SK-N-SH (cell line): ENCODE measurements at regions not wholly inside any gene's neighbourhood (a gene's known extent, or its start where the extent isn't known, plus 50 kb on each side); places are given as distances from the start of the nearest gene placed in this dataset.

Source experiments
- CTCF ChIA-PET: fragments of 300-600, 350-600 bp; formaldehyde crosslinking; extraction: SDS; loops from one replicate; lab custom pipeline; 2021; lab: Yijun Ruan, JAX
- POLR2A ChIA-PET: fragments of 350-600 bp; sonication (Branson Sonifier 250); formaldehyde crosslinking; extraction: SDS; loops from one replicate; lab custom pipeline; 2020; ENCODE audit warnings: antibody characterized with exemption, inconsistent platforms; lab: Yijun Ruan, JAX
- DNase-seq: peaks from one replicate; pipeline ENCODE4 v3.0.0; 2012
- H2AFZ ChIP-seq: fragments of 200-600 bp; sonication (generic); 2 replicates; pipeline ENCODE4 v1.8.1; 2016; ENCODE audit warnings: antibody characterized with exemption, mild to moderate bottlenecking, low read depth
- H3F3A ChIP-seq: fragments of 200-600 bp; sonication (generic); replicated peaks from 2 replicates; pipeline ENCODE3; 2016; ENCODE audit warnings: antibody characterized with exemption, mild to moderate bottlenecking; ENCODE audit not compliant: insufficient read depth
- H3K27ac ChIP-seq, 2 experiments: fragments of 200-500 bp in 1 of 2; fragments of 200-600 bp in 1 of 2; sonication (Bioruptor generic) in 1 of 2; sonication (generic), shearing (Covaris generic) in 1 of 2; 2 replicates each; pipeline versions ENCODE4 v1.5.1 to v1.6.1; 2014 to 2016; ENCODE audit warnings: low read depth in 2 of 2, inconsistent platforms in 1 of 2, low read length in 1 of 2, mild to moderate bottlenecking in 1 of 2, mixed read lengths in 1 of 2
- H3K27me3 ChIP-seq: fragments of 200-600 bp; sonication (generic), shearing (Covaris generic); 2 replicates; pipeline ENCODE4 v1.6.1; 2016; ENCODE audit warnings: mixed run types; ENCODE audit not compliant: insufficient read depth
- H3K36me3 ChIP-seq, 2 experiments: fragments of 200-500 bp in 1 of 2; fragments of 200-600 bp in 1 of 2; sonication (Bioruptor generic) in 1 of 2; sonication (generic) in 1 of 2; replicated peaks in 1 of 2; 2 replicates each; pipeline versions ENCODE3 to v1.5.1; 2014 to 2016; ENCODE audit warnings: low read length in 1 of 2, mild to moderate bottlenecking in 1 of 2; ENCODE audit not compliant: insufficient read depth in 2 of 2, control insufficient read depth in 1 of 2
- H3K4me1 ChIP-seq, 2 experiments: fragments of 200-500 bp in 1 of 2; fragments of 200-600 bp in 1 of 2; sonication (Bioruptor generic) in 1 of 2; sonication (generic), shearing (Covaris generic) in 1 of 2; 2 replicates each; pipeline versions ENCODE4 v1.5.1 to v1.6.1; 2014 to 2016; ENCODE audit warnings: low read depth in 1 of 2, low read length in 1 of 2, mixed run types in 1 of 2; ENCODE audit not compliant: insufficient read depth in 2 of 2, control insufficient read depth in 1 of 2
- H3K4me2 ChIP-seq: fragments of 200-600 bp; sonication (generic), shearing (Covaris generic); 2 replicates; pipeline ENCODE4 v1.6.1; 2017; ENCODE audit warnings: mixed run types
- H3K4me3 ChIP-seq, 2 experiments: fragments of 200-500 bp in 1 of 2; fragments of 200-600 bp in 1 of 2; sonication (Bioruptor generic) in 1 of 2; sonication (generic), shearing (Covaris generic) in 1 of 2; 2 replicates each; pipeline versions ENCODE4 v1.5.1 to v1.8.1; 2014 to 2016; ENCODE audit warnings: low read depth in 2 of 2, inconsistent platforms in 1 of 2, low read length in 1 of 2, mild to moderate bottlenecking in 1 of 2, mixed read lengths in 1 of 2, moderate library complexity in 1 of 2
- H3K79me2 ChIP-seq: fragments of 200-600 bp; sonication (generic); 2 replicates; pipeline ENCODE4 v1.8.1; 2017; ENCODE audit warnings: mild to moderate bottlenecking; ENCODE audit not compliant: insufficient read depth
- H3K9ac ChIP-seq: fragments of 200-600 bp; sonication (generic); 2 replicates; pipeline ENCODE4 v1.6.1; 2017; ENCODE audit warnings: mixed run types
- H3K9me2 ChIP-seq: fragments of 200-600 bp; sonication (generic); 2 replicates; pipeline ENCODE4 v1.6.1; 2017; ENCODE audit warnings: mixed run types
- H3K9me3 ChIP-seq: fragments of 200-600 bp; sonication (generic); 2 replicates; pipeline ENCODE4 v1.6.1; 2017; ENCODE audit warnings: mixed run types, mild to moderate bottlenecking, moderate library complexity
- H4K20me1 ChIP-seq: fragments of 200-600 bp; sonication (generic); 2 replicates; pipeline ENCODE4 v1.6.1; 2017; ENCODE audit warnings: mild to moderate bottlenecking, mixed run types; ENCODE audit not compliant: insufficient read depth
- CTCF ChIP-seq: fragments of 200-600 bp; sonication (generic); IDR thresholded peaks from 2 replicates; pipeline ENCODE4 v1.6.1; 2017; ENCODE audit warnings: antibody characterized with exemption, mild to moderate bottlenecking, moderate library complexity
- ELF1 ChIP-seq: IDR thresholded peaks from 2 replicates; pipeline ENCODE4 v1.4.0; 2012
- FOXM1 ChIP-seq: IDR thresholded peaks from 2 replicates; pipeline ENCODE4 v1.4.0; 2012; ENCODE audit warnings: low read depth, mild to moderate bottlenecking
- NFIC ChIP-seq: IDR thresholded peaks from 2 replicates; pipeline ENCODE4 v1.4.0; 2012; ENCODE audit warnings: borderline replicate concordance
- NRF1 ChIP-seq: IDR thresholded peaks from 2 replicates; pipeline ENCODE4 v1.6.1; 2012; ENCODE audit warnings: low read depth, mild to moderate bottlenecking, low read length
- RAD21 ChIP-seq: IDR thresholded peaks from 2 replicates; pipeline ENCODE4 v1.6.1; 2012; ENCODE audit warnings: mild to moderate bottlenecking, low read length
- SIN3A ChIP-seq: IDR thresholded peaks from 2 replicates; pipeline ENCODE4 v1.6.1; 2012; ENCODE audit warnings: low read depth, mild to moderate bottlenecking, low read length, moderate library complexity, borderline replicate concordance
- TEAD4 ChIP-seq: IDR thresholded peaks from 2 replicates; pipeline ENCODE4 v1.4.0; 2012; ENCODE audit warnings: mild to moderate bottlenecking, borderline replicate concordance; ENCODE audit not compliant: insufficient read depth
- USF2 ChIP-seq: fragments of 150-350 bp; IDR thresholded peaks from 2 replicates; pipeline ENCODE4 v1.6.1; 2017; ENCODE audit warnings: antibody characterized with exemption, low read length, low read depth, borderline replicate concordance
- ZBTB33 ChIP-seq: IDR thresholded peaks from 2 replicates; pipeline ENCODE4 v1.4.0; 2012; ENCODE audit warnings: low read depth, borderline replicate concordance
- WGBS: methylation state at CpG from one replicate; pipeline ENCODE4 v1.1.6; 2017; ENCODE audit warnings: low lambda C conversion rate; 5-methylcytosine and 5-hydroxymethylcytosine counted together

GRCh38 chr6:4614637-4615036 is 161.6 kb upstream of the CDYL start:
- CTCF ChIA-PET: interaction anchor here (0.9 kb wide), 1 partner anchor 24 kb away, joined by 3 read pairs; no protein-coding TSS in a partner anchor
- WGBS: 34% methylated on average over 5 of the region's 5 CpGs

More at GRCh38 chr6:4614637-4615036, 161.6 kb upstream of the CDYL start:
- Histone ChIP-seq H3K9ac (no peak overlapping the region), H4K20me1 (no peaks in the 10 kb centered on the region), H3K36me3 (no peaks in the 10 kb centered on the region), H2AFZ (no peak overlapping the region), H3F3A (no peaks in the 10 kb centered on the region)
- DNase-seq: no peak
- TF ChIP-seq FOXM1: no peak
- no peak for TF ChIP-seq CTCF
- TF ChIP-seq NFIC: no peak
- no peak for TF ChIP-seq TEAD4
- TF ChIP-seq NRF1: no peak
- TF ChIP-seq USF2: no peak
- TF ChIP-seq ZBTB33: no peak
- no peak for TF ChIP-seq SIN3A
- TF ChIP-seq ELF1: no peak
- no peak for TF ChIP-seq RAD21
- TF ChIP-seq, all 33 proteins: peak for 0
- POLR2A ChIA-PET: no interaction called here
- Histone ChIP-seq H3K27ac (no peak overlapping the region), H3K27me3 (peaks cover 6% of the 10 kb centered on the region; the same call in 1 of the 2 replicates), H3K9me2 (no peaks in the 10 kb centered on the region), H3K4me1 (no peaks in the 10 kb centered on the region; a peak in 1 of 4 replicates), H3K4me3 (no peak overlapping the region), H3K79me2 (no peaks in the 10 kb centered on the region), H3K4me2 (no peak overlapping the region), H3K9me3 (no peaks in the 10 kb centered on the region)
